HFF-Myc (cell line): ENCODE measurements at regions not wholly inside any gene's neighbourhood (a gene's known extent, or its start where the extent isn't known, plus 50 kb on each side); places are given as distances from the start of the nearest gene placed in this dataset.

Experiments
- DNase-seq: peaks from one replicate; pipeline ENCODE4 v3.0.0-alpha.2; 2011; ENCODE audit warnings: low read depth; ENCODE audit errors: extremely low read depth
- H3K4me3 ChIP-seq: replicated peaks from 2 replicates; pipeline ENCODE4 v1.5.1; 2011; ENCODE audit warnings: low read depth, mild to moderate bottlenecking, control low read depth, low read length
- CTCF ChIP-seq: IDR thresholded peaks from 2 replicates; pipeline ENCODE4 v1.5.1; 2012; ENCODE audit warnings: mild to moderate bottlenecking, low read depth, low read length, control low read depth; ENCODE audit errors: missing control alignments

- no peak overlapping the region for H3K4me3 ChIP-seq
- DNase-seq: no peak
- TF ChIP-seq CTCF: no peak
Observed at GRCh38 chr10:14416308-14416700, 85.6 kb upstream of the FRMD4A start.

- no peak for TF ChIP-seq CTCF
- H3K4me3 ChIP-seq: no peak overlapping the region
- no peak for DNase-seq
Observed at GRCh38 chr10:14415676-14416307, 85.1 kb upstream of the FRMD4A start.

GRCh38 chr10:14414901-14415300 is 84.2 kb upstream of the FRMD4A start:
- DNase-seq: no peak

GRCh38 chr10:14413523-14413922 is 82.8 kb upstream of the FRMD4A start:
- TF ChIP-seq CTCF: no peak
- no peak for DNase-seq
- H3K4me3 ChIP-seq: no peak overlapping the region

More at GRCh38 chr10:14414901-14415300, 84.2 kb upstream of the FRMD4A start:
- no peak overlapping the region for H3K4me3 ChIP-seq
- no peak for TF ChIP-seq CTCF

GRCh38 chr10:14412624-14413023 is 81.9 kb upstream of the FRMD4A start:
- DNase-seq: no peak
- no peak overlapping the region for H3K4me3 ChIP-seq
- TF ChIP-seq CTCF: no peak

GRCh38 chr10:14409856-14410458 is 79.2 kb upstream of the FRMD4A start:
- no peak overlapping the region for H3K4me3 ChIP-seq
- DNase-seq: no peak
- TF ChIP-seq CTCF: no peak

- no peak overlapping the region for H3K4me3 ChIP-seq
- no peak for DNase-seq
- no peak for TF ChIP-seq CTCF
Observed at GRCh38 chr10:14409247-14409646, 78.5 kb upstream of the FRMD4A start.
